GDM1 (cell line): ENCODE measurements at regions not wholly inside any gene's neighbourhood (a gene's known extent, or its start where the extent isn't known, plus 50 kb on each side); places are given as distances from the start of the nearest gene placed in this dataset.
"Not testable (repeated sequence)": the region's sequence is repeated elsewhere in the genome, so short reads cannot be mapped to it uniquely, and the experiment has no call there.

Experiments
- DNase-seq: peaks from one replicate; lab custom pipeline; 2025; lab: John Stamatoyannopoulos, UW

DNA sequence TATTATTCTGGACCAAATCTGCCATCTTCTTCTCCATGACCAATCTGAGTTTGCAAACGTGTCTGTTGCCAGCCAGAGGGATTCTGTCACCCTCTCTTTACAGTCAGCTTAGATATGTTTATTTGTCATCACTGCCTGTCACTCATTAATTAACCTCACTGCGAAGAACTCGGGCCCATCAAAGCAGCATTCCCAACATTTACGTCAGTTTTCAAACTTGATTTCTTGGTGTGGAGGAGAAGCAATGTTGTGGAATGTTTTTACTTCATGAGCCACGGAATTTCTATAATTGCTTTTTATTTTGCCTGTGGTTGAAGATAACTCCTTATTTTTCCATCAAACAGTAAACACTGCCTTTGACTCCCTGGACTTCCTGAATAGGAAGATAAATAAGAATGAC, 91.8 kb upstream of the CNKSR3 start:
- no peak for DNase-seq

- DNase-seq = no peak
Measured at GRCh38 chr6:154602708-154603107, 92.2 kb upstream of the CNKSR3 start.

- no peak for DNase-seq
Measured at GRCh38 chr6:154604119-154604518, 93.6 kb upstream of the CNKSR3 start.

GRCh38 chr6:154605178-154605881, 94.8 kb upstream of the CNKSR3 start:
- no peak for DNase-seq

DNA sequence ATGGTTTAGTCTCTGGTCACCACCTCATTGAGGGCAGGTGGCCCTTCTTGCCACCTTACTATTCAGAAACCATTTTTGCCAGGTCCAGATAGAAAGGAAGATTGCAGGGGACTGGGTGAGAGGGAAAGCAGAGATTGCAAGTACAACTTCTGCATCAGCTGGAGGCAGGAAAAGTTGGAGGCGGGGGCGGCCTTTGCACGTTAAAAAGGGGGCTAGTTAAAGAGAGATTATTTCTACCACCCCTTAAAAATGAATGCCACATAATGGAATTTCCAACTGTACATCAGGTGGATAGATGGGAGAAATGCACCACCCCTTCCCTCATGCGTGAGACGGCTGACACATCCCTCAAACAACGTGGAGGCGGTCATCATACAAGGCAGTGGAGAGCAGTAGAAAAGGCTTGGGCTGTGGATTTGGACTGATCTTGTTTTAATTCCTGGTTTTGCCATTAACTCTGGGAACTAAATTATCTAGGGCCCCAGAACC, 95.4 kb upstream of the CNKSR3 start:
- DNase-seq = no peak

DNA sequence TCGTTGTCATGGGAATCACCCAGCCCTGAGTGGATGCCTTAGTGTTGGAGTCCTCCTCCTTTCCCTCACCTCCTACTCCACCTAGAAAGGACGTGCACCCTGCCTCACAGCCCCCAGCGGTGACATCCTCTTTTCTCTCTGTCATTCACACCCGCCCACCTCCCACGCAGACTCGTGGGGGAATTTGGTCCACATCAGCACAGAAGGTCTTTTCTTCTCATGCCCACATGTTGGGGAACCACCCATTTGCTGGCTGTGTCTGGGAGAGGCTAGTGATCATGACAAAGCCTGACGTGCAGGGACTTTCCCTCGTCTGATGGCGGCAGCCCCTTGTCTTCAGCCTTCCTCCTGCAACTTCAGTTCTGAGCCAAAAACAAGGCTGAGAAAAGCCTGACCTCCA, 96.0 kb upstream of the CNKSR3 start:
- DNase-seq = no peak

DNA sequence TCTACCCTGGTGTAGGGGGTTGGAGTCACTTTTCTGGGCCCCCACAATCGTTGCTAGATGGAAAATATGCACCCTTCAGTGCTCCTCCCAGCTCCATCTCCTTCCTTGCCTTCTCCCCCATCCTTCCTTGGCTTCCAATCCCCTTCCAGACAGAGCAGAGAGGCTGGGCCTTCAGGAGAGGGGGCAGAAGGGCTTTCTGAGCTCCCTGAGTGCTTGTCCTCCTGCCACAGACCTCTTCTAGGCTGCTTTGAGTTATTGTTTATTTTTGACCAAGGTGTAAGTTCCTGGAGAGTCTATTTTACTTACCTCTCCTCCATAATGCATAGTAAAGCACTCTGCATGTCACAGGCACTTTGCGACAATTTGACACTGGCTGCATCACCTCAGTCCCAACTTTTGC, 96.4 kb upstream of the CNKSR3 start:
- DNase-seq = no peak

- no peak for DNase-seq
Measured at GRCh38 chr6:154611241-154611640, 100.8 kb upstream of the CNKSR3 start.

DNA sequence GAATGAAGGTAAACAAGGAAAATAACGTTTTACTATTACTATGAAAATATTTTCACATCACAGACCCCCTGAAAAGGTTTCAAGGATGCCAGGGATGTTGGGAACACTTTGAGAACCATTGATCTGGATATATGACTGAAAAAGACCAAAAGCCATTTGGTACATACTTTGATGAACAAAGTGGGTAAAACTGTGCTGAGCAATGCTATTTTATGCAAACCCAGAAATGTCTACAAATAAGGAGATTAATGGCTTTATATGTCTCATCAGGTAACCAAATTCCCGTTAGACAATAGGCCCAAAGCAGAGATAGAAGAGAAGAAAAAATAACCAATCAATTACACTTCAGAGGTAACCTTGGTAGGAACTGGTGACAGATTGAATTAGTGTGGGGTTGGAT, 101.4 kb upstream of the CNKSR3 start:
- DNase-seq = no peak

DNA sequence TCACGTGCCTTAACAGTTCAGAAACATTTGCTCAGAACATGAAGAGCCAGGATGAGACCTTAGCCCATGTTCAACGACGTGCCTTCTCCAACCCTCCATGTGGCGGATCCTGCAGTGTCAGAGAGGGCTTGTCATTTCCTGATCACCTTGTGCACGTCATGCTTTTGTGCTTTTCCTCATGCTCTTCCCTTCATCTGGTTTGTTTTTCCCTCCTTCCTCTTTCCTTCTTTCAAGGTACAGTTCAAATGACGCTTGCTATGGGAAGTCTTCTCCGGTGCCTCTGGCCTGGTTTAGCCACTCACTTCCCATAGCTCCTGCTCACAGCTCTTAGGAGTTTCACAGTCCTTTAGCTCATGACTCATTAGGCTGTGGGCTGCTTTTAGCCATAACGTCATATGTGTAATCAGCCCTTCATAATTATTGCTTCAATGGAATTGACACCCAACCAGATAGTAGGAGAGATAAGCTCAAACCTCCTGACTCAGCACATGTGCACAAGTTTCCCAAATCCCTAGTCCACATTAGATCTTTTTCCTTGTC, 102.7 kb upstream of the CNKSR3 start:
- no peak for DNase-seq

GRCh38 chr6:154614101-154614500, 103.6 kb upstream of the CNKSR3 start:
- DNase-seq = no peak

DNA sequence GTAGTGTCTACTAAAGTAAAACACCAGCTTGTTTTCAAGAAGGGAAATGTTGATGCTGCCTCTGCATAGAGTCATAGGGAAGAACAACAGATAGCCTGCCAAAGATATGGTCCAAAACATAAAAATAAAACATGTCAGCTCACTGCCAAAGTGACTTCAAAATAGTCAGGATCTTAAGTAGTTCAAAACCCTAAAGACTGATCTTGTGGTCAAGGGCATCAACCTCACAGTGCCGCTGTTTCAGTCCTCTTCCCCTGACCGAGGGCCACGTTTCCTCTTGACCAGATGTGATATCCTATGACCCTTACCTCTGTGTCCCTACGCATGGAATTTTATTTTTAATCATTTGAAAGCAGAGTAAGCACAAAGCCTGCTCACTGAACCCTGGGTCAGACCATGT, 104.2 kb upstream of the CNKSR3 start:
- no peak for DNase-seq

DNA sequence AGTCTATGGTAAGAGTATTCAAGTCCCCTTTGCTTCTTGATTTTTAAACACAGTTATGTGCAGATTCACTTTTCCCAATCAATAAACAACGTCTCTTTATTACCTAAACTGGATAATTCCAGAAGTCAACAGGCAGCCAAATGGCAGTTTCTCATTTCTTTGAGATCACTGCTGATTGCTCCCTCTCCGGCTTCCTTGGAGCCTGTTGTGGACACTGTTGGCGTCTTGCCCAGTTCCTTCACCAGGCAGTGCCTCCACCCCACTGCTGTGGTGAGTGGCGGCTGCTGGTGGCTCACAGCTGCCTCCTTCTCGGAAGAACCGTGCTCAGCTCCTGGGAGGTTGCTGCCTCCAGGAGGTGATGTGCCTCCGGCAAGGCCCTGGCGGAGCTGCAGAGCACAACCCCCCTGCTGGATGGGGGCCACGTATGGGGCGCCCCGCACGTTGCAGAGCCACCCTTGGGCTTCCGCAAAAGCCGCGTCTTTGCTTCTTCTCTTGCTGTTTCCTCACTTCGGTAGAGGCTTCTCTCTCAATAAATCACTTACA, 105.1 kb upstream of the CNKSR3 start:
- DNase-seq = no peak

GRCh38 chr6:154617175-154617574, 106.7 kb upstream of the CNKSR3 start:
- no peak for DNase-seq

GRCh38 chr6:154619146-154619545, 108.7 kb upstream of the CNKSR3 start:
- DNase-seq = no peak

DNA sequence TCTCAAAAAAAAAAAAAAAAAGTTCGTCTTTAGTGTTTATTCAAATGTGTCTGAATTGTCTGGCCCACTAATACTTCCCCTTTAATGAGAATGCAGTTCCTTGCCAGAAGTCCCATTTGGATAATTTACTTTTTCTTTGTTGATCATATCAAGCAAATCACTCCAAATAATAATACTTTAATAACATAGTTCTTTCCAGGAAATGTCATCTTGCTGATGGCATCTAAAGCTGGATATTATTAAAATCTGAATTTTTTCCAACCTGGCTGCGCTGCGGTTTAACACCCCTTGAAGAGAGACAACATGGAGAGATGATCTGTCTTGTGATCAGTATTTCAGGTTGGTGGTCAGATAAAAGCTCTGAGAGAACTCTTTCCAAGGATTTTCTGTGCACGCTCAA, 111.2 kb upstream of the CNKSR3 start:
- DNase-seq = no peak

DNA sequence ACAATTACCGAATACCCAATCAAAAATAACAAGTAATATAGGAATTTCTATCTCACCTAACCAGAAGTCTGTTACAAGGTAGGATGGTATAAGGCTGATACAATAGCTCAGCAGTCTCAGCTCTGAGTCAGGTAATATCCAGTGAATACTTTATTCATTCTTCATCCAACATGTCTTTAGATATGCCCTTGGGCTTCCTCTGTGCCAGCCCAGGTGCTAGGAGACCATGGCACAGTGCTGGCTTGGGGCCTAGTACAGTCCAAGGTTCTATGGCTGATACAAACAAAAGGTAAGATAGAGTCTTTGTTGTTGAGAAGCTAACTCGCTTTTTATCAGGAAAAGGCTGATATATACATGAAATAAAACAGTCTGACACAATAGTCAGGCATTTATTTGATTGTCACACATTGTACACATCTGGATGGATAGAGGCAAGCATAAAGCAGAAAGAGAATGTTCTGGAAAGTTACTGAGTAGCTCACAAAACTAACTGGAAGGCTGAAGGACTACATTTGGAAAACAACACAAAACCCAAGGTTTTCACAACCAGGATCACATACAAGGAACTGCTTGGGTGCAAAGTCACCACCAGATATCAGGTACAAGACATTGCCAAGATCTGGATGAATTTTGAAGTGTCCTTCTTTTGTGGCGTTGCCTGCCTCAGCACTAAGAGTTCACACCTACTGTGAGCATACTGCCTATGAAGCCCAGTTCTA, 110.4 kb upstream of the SCAF8 start:
- no peak for DNase-seq

GRCh38 chr6:154623391-154623790, 109.8 kb upstream of the SCAF8 start:
- DNase-seq = no peak

DNA sequence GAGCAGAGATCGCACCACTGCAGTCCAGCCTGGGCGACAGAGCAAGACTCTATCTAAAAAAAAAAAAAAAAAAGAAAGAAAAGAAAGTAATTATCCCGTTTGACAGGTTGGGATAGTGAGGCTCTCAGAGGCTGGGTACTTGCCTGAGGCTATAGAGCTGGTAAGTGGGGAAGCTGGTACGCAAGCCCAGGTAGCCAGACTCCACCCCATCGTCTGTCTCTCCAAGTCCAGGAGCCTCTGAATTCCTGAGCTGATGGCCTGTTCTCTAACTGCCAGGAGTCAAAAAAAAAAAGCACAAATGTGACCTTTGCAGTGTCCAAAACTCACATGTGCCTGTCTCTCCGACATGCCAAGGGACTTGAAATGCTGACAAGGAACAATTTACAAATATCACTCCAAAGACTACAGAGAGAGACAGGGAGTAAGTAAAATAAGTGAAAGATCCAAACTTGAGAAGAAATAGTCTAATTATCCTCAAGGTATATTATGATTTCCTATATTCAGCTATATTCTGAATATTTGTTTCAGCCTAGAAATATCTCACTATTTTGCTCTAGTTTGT, 109.1 kb upstream of the SCAF8 start:
- DNase-seq = no peak

GRCh38 chr6:154624727-154625126, 108.5 kb upstream of the SCAF8 start:
- not testable (repeated sequence) for DNase-seq

DNA sequence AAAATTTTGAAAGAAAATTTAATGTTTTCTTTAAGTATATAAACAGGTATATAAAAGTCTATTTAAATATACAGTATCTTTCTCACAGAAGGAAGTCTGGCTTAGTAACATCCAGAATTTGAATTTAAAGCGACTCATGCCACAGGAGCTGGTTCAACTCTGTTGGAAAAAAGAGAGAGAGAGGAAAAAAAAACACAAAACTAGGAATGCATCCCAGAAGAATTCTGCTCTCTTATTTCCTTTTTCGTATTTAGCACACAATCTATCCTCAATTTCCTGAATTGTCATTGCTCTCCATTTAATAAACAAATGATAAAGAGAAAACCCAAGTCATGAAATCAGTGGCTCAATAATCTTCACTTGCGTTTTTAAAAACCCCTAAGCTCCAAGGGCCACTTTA, 107.5 kb upstream of the SCAF8 start:
- no peak for DNase-seq

GRCh38 chr6:154629127-154629526, 104.1 kb upstream of the SCAF8 start:
- no peak for DNase-seq

DNA sequence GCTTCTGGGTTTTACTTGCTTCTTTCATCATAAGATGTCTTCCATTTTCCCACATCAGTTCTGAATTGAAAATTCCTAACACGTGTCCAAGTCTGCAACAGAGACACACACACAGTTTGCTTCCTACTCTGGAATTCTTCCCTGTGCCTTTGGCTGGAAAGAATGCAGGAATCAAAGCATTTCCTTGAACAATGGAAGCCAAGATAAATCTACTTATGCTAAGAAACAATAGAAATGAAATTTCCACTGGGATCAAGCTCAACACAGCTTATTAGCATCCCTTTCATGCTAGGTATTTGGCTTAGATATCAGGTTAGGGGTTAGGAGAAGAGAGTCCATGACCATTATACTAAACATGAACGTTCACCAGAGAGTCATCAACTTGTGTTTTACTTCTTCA, 101.1 kb upstream of the SCAF8 start:
- no peak for DNase-seq
